Kidney capillary endothelial cell (primary cell): ENCODE measurements at regions not wholly inside any gene's neighbourhood (a gene's known extent, or its start where the extent isn't known, plus 50 kb on each side); places are given as distances from the start of the nearest gene placed in this dataset.
A peak's percentile ranks its signal among the peaks of the same experiment; 100 is the strongest.

Experiments used
- DNase-seq: peaks from one replicate; pipeline ENCODE4 v3.0.0-alpha.2; 2018; ENCODE audit warnings: low spot score

DNA sequence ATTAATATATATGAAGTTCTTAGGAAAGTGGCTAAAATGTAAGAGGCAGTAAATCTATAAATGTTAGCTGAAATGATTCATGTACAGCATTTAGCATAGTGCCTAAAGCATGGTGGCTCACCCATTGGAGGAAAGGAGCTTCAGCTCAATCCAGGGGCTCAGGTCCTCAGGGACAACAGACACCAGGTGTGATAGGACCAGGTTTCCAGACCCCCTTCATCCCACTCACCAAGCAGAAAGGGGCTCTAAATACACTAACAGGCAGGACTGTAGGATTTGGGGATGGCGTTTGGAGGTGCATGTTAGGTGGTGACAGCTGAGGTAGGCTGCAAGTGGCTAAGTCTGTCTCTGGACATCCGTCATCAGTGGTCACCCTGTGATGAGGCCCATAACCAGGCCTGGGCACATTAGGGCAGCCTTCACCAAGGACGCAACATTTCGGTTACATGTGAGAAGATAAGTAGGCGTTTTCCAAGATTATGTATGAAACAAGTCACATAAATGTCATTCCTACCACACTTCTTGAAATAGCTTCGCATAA is 233.1 kb downstream of the C1orf94 start:
- DNase-seq = no peak

DNA sequence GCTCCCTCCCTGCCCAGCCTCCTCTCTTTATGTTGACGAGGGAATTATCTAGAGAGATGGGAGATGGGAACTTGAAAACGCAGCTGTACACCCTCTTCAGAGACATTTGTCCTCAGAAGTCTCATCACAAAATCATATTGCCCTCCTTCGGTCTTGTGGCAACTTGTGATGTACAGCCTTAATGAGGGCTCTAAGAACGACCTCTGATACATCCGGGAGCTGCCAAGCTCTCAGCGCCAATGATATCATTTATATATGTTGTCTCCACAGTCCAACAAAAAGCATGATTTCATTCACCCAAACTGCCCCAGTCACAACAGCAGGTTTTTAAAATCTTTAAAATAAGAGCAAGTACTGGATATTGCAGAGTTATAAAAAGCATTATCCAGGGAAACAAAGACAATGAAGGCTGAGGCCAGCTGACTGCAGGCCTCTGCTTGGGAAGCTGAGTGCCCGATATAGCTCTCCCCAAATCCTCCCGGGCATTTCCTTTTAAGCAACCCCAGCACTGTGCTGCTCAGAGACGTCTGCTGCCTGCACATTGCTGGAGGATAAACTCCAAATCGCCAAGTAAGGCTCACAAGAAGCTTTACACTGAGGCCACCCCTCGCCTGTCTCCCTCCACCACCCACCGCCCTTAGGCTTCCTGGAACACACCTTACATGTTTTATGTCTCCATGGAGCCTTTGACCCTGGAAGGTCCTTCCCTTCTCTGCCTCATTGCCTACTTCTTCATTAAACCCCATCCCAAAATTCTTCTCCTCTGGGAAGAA is 236.1 kb downstream of the C1orf94 start:
- no peak for DNase-seq

DNA sequence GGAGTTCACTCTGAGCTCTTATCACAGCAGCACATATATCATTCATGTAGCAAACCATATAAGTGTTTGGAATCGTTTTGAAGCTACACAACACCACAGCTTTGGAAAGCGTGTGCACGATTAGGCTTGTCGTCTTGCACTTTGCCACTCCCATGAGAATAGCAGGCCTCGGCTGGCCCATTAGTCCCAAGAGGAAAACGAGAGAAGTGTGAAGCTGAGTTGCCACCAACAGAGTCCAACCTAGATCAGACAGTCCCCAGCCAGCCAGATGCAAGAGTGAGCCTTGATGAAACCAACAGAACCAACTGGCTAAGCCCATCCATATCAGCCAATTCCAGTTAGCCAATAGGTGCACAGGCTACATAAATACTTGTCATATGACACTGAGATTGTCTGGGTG is 238.4 kb downstream of the C1orf94 start:
- DNase-seq = no peak

DNA sequence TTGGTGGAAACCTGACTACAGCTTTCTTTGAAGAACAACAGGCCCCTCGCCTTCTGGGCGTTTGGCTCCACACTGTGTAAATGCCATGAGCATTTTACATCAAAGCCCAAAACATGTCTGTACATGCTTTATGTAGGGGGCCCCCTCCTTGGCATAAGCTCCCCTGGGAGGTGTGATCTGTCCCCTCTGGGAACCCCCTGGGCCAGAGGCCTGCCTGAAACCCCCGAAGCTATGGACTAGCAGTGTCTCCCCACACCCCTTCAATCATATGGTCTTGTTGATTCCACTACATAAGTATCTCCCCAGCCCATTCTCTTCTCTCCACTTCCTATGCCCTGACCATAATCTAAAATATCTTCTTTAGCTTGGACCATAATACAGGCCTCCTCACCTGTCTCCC is 241.5 kb downstream of the C1orf94 start:
- DNase-seq = no peak

DNA sequence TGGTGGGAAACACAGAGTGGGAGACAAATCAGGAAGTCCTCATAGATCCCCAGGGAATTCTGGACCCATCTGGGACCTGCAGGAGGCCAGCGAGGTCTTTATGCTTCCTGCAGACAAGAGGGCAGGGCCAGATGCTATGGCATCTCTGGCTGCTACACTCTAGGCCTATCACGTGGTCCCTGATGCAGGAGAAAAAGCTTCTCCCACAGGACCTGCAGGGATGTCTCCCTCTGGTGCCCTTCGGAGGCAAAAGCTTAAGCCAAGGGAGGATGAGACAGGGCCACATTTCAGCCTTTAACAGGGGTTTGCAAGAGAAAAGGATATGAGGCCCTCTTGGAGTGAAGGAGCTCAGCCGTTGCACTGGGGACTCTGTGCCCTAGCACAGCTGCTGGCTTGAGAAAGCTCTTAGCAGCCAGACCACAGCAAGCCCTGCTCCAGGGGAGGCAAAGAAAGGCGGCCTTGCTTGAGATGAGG is 243.0 kb downstream of the C1orf94 start:
- no peak for DNase-seq

DNA sequence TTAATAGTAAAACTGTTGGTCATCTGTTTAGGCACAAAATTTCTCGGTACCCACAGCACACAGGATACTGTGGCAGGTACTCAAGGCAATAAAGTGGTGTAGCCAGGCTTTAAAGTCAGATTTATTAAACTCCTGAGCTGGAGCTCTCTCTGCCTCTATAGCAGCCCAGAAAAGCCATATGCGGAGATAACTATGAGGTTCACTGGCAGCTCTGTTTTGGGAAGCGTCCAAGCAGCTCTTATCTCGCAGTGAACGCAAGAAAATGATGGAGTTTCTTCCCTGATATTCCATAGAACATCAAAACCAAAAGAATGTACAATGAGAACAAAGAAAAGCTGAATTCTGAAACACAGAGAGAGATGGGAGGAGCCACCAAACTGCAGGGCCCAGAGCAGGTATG is 248.3 kb downstream of the C1orf94 start:
- DNase-seq = no peak

DNA sequence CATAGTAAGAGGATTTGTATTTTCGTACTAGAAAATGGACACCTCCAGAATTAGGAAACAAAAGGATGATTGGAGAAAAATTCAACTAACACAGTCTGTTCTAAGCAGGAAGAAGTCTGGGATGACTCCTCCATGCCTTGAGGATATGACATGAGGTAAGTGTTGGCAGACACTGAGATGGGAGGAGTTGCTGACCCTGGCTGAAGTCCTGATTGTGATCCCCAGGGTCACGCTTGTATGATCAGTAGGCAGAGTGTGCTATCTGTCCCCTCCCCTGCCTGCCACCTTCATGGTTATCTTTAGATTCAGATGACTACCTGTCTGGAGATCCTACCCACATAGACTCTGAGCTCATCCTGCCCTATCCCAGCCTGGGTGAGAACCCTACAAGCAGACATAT is 249.1 kb downstream of the C1orf94 start:
- DNase-seq = no peak

DNA sequence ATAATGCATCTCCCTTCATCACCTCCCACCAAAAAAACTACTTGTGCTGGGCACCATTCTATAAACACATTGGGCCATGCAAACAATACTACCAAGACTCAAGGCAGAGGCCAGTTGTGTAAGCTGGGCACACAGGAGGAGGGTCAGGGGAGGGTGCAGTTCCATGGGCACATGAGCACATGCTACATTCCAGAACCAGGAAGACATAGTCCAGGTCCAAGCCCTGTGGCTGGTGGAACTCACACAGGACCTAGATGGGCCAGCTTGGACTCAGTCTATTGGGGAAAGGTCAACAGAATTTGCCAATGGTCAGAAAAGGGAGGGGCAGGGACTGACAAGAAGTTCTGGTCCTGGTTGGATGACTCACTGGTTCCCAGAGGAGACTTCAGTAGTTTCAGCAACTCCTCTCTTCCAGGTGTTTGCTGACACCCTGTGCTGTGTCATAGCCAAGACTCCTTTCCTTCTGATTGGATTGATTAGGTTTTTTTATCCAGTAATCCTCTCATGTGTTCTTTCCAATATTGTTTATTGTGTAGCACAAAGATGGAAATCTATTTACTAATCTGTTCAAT is 249.7 kb downstream of the C1orf94 start:
- no peak for DNase-seq

DNA sequence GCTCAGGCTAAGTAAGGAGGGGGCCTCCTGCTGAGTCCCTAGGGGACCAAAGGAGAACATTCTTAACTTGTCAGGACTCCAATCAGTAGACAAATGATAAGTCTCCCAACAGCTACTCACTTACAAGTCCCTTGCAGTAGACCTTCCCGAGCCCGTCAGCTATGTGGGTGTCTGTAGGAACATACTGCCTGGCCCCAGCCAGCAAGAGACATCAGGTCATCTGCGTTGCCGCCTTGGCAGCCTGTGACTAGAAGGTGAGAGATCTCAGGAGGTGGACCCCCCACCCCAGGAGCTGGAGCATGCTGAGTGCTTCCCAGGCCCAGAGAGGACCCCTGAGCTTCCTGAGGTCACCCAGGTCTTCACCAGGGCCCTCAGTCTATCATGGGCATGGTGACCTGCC is 250.5 kb downstream of the C1orf94 start:
- no peak for DNase-seq

DNA sequence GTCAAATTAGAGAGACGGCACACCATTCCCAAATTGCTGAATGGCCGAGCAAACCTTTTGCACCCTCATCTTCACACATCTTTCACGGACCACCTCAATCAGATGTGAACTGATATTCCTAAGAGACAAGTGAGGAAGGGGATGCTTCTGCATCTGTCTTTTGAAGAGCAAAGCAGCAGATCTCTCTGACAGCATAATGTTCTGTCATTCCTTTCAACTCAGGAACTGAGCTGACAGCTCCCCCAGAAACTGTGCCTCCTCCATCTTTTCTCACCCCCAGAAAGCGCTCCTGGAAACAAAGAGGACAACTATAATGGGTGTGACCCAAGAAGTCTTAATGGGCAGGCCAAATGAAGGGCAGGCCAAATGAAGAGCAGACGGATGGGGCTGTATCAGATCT is 256.4 kb downstream of the C1orf94 start:
- no peak for DNase-seq

DNA sequence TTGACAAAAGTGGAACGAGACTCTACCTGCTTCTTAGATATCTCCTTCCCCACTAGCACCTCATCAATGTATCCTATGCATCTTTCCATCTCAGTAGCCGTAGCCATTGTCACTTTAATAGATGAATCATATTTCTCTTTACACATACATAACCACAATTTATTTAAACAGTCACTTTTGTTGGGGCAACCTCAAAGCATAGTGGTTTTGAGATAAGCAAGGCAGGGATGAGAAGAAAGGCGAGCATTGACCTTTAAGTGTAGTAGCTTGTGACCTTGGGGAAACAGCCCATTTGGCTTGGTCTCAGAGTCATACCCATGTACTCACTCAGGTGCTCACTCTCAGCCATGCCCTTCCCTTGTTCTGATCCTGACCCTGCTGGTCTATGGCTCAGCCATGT is 260.1 kb downstream of the C1orf94 start:
- no peak for DNase-seq

DNA sequence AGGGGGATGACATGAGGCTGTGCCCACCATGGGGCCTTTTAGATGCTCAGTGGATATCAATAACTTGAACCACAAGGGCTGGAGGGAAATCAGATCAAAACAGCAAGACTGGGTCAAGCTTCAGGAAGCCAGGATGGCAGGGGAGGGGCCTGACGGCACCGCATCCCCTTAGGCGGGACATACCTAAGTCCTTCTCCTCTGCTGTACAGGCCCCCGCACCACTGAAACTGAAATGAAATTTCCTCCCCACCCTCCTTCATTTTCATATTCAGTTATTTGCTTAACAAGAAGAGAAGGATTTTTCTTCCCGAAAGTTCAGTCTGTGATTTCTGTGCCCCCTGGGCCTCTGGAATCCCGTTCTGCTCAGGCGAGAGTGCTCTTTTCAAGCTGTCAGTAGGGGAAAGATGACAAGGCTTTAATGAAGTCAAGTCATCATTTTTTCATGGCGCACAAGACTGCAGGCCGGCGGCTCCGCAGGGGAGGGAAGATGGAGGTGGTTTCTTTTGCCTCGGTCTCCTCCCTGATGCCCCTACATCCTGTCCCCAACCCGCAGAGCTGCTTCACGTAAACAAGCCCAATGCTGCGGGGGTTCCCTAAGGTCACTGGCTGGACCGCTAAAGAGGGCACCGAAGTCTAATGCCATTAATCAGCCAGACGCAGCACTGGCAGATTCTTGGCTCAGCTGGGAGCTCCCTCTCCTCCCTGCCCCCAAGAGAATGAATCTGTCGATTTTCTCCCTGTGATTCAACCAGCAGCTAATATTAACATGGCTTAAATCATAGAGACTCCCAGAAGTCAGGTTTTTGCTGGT is 264.8 kb downstream of the C1orf94 start:
- DNase-seq = no peak

DNA sequence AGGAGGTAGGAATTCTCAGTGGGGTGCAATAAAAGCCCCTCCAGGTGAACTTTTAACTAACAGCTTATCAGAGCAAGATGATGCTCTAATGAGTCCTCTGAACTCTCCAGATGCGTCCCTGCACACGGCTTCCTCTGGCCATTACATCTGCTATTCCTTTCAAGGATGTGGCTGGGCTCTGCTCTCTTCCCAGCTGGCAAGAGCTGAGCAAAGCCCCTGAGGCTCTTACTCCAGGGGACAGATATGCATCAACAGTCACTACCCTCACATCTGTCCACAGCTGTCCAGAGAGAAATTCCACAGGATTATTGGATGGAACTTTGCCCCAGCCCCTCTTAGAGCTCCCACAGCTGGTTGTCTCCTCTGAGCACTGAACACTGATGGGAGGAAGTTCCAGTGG is 267.8 kb downstream of the C1orf94 start:
- DNase-seq = no peak

DNA sequence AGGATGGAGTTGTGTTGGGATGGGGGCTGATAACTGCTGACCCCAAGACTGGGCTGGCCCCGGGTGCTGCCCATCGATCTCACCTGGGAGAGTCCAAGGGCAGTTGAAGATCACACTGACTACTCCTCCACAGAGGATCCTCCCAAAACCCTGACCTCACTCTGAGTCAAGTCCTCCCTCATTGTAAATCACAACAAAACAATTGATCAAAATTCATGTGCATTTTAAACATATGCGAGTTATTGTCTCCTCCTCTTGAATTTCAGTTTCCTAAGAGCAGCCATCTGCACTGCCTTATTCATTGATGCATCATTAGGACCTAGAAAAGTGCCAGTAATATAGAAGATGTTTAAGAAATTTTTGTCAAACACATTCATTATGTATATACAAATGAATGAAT is 273.6 kb downstream of the C1orf94 start:
- DNase-seq = no peak

DNA sequence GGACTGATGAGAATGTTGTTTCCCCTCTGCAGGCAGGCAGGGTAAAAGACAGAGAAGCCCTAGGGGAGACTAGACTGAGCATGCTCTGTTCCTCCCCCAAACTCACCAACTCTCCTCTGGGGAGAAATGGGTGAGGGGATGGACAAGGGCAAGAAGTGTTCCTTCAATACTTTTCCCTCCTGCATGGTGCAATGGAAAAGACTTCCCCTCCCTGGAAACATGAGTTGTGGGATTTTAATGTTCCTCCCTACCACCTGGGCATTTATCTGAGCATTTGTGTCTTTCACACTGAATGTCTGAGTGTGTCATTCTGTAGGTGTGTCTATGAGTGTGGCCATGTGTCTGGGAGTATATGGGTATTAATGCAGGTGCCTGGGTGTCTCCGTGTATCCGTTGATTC is 275.7 kb downstream of the C1orf94 start:
- DNase-seq = no peak

DNA sequence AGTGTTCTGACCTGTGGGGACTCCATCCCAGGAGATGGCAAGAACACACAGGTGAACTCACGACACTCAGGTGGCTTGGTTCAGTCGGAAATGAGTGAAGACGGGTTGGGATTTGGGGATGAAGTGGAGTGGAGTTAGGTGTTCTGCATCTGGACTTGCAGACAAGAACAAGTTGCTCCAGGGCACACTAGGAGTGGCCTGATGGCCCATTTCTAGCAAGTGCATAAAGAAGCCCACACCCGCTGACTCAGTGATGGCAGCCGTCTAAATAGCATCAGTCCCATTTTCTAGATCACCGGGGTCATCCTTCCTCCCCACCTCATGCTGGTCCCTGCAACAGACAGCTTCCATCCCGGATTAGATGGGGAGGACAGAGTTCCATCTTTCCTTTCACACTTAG is 278.4 kb downstream of the C1orf94 start:
- DNase-seq = no peak

DNA sequence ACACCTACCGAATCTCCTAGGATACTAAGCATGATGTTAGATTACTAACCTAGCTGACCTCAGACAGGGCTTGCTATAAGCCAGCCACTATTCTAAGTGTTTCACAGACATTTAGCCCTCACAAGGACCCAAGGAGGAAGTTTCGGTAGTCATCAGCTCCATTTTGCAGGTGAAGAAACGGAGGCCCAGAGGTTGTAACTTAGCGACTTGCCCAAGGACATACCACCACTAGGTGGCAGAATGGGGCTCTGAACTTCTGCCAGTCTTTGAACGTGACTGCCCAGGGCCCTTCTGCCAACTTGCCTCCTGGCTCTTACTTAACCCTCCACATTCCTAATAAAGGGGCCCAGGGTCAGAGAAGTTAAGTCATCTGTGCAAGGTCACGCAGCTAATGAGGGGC is 283.5 kb downstream of the C1orf94 start:
- peak; percentile 10 for DNase-seq

DNA sequence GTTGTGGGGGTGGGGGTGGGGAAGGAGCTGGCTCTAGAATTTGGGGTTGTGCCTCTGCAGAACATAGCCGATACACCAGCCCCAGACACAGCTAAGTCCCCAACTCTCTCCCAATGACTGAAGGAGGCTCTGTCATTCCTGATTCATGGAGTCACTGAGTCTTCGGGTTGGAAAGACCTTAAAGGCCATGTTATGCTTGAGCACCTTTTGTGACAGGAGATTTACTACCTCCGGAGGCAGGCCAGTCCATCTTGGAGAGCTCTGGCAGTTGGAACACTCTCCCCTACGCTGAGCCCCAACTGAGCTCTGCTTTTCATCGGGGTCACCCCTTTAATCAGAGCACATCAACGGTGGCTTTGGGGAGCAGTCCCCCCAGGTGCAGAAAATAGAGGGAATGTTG is 284.4 kb upstream of the GJB5 start:
- no peak for DNase-seq

DNA sequence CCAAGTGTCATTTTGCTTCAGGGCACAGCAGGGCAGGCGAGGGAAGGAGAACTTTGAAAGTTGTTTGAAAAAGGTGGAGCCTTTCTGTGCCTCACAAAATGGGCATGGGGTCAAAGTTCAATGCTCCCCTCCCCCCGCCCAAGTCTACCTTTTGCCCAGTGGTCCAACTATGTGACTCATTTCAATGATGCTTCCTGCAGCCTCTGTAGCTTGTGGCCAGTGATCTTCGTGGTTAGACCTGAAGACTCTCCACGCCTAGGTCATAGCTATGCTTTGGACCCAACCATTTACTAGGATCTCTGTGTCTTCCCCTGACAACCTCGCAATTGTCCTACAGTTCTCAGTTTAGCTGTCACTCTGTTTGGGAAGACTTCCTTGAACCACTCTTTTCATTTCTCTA is 280.3 kb upstream of the GJB5 start:
- DNase-seq = no peak

DNA sequence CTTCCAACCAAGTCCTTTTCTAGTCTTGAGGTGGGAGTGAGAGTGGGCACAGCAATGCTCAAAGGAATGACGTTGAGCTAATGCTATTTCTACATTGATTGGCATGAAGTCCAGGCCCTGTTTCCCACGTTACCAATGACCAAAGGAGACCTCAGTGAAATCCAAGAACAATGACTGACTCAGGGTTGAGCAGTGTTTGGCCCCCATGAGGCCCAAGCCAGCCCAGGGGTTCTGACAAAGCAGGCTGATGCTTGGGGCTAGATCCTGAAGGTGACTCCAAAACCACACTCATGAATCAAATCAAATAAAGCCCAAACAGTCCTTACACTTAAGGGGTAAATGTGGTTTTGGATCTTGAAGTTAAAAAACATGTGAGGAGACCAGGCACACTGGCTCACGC is 278.5 kb upstream of the GJB5 start:
- no peak for DNase-seq

DNA sequence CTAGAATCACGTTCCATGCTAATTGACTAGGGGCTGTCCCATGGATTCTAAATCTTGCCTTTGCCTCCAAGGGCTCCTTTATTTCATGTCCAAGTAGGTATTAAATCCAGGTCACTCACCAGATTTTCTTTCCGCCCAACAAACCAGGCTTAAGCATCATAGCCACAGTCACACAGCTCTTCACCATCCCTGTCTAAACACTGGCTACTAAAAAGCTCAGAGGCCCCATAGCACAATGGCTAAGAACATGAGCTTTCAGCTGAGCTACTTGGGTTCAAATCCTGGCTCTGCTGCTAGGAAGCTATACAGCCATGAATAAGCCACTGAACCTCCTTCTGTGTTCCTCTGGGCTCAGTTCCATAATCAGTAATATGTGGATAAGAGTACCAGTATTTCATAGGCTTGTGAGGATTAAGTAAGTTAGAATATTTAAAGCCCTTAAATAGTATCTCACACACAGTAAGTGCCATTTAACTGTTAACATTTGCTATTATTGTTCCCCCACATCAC is 277.2 kb upstream of the GJB5 start:
- no peak for DNase-seq

DNA sequence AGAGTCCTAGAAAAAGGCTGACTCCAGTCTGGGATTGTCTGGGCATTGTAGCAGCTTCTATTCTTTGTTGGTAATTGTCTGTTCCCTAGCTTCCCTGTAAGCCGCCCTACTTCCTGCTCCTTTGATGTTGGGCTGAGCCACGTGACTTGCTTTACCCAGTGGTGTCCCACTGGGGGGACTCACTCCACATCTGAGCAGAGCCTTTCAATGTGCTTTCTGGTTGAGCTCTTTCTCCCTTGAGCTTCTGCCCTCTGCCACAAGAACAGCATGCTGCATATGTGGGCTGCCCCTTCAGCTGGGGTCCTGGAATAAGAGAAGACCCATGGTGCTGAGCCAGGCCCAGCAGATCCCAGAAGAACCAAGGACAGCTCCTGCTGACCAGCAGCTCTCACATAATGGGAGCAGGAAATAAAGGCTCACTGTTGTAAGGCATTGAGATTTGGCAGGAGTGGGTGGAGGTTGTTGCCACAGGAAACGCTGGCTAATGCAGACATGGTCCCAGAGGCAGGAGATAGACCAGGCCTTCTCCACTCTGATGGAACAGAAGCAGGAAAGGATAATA is 276.3 kb upstream of the GJB5 start:
- DNase-seq = no peak
